Right atrium auricular region (tissue), 2 donors: ENCODE measurements at regions not wholly inside any gene's neighbourhood (a gene's known extent, or its start where the extent isn't known, plus 50 kb on each side); places are given as distances from the start of the nearest gene placed in this dataset.

ENCODE experiments used
- DNase-seq: peaks from one replicate; pipeline ENCODE4 v3.0.0-alpha.2; 2019; ENCODE audit warnings: low spot score
- H3K27ac ChIP-seq, 2 donors: fragments of 200-600 bp; sonication (generic); 1 replicate in 1 of 2; 2 replicates in 1 of 2; pipeline ENCODE4 v1.5.1; 2016 to 2019
- H3K27me3 ChIP-seq, 2 donors: fragments of 200-600 bp; sonication (generic); one replicate each; pipeline versions ENCODE4 v1.5.1 to v1.6.0; 2017 to 2019
- H3K36me3 ChIP-seq: fragments of 200-600 bp; sonication (generic); one replicate; pipeline ENCODE4 v1.5.1; 2016
- H3K4me1 ChIP-seq, 2 donors: fragments of 200-600 bp; sonication (generic); one replicate each; pipeline versions ENCODE4 v1.5.1 to v1.6.0; 2017 to 2019
- H3K4me3 ChIP-seq, 2 donors: fragments of 200-600 bp; sonication (generic); 1 replicate in 1 of 2; 2 replicates in 1 of 2; pipeline ENCODE4 v1.5.1; 2017 to 2019; ENCODE audit warnings: mild to moderate bottlenecking in 1 of 2, moderate library complexity in 1 of 2
- H3K9me3 ChIP-seq, 2 donors: fragments of 200-600 bp; sonication (generic); one replicate each; pipeline ENCODE4 v1.5.1; 2019
- TF ChIP-seq, protein P1 (sequence below), 2 donors: fragments of 200-600 bp; sonication (generic); IDR thresholded peaks; one replicate each; pipeline ENCODE4 v1.5.1; 2019; ENCODE audit warnings: antibody characterized with exemption in 2 of 2

DNA sequence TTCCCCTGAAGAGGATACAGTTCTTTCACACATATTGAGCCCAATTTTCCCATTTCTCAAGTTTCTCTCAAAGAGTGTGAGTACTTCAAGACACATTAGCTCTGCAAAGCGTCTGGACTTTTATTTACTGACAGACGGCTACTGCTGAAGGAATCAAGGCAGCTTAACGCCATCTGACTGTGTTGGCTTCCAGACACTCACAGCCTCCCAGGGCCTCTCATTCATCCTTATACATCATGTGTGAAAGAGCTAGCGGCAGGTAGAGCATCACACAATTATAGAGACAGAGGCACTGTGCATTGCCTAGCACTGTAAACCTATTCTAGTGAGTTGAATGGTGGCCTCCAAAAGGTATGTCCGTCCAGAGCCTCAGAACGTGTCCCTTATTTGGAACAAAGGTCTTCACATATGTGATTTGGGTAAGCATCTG lies 284.1 kb upstream of the STT3B start:
- DNase-seq, result no peak
- Histone ChIP-seq H3K4me1 (no peaks in the 10 kb centered on the region), H3K9me3 (no peaks in the 10 kb centered on the region), H3K4me3 (no peak overlapping the region), H3K27me3 (no peaks in the 10 kb centered on the region), H3K36me3 (no peaks in the 10 kb centered on the region), H3K27ac (no peak overlapping the region)
- TF ChIP-seq, protein P1, sequence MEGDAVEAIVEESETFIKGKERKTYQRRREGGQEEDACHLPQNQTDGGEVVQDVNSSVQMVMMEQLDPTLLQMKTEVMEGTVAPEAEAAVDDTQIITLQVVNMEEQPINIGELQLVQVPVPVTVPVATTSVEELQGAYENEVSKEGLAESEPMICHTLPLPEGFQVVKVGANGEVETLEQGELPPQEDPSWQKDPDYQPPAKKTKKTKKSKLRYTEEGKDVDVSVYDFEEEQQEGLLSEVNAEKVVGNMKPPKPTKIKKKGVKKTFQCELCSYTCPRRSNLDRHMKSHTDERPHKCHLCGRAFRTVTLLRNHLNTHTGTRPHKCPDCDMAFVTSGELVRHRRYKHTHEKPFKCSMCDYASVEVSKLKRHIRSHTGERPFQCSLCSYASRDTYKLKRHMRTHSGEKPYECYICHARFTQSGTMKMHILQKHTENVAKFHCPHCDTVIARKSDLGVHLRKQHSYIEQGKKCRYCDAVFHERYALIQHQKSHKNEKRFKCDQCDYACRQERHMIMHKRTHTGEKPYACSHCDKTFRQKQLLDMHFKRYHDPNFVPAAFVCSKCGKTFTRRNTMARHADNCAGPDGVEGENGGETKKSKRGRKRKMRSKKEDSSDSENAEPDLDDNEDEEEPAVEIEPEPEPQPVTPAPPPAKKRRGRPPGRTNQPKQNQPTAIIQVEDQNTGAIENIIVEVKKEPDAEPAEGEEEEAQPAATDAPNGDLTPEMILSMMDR (IDR thresholded peaks at IDR 0.05), result no peak

DNA sequence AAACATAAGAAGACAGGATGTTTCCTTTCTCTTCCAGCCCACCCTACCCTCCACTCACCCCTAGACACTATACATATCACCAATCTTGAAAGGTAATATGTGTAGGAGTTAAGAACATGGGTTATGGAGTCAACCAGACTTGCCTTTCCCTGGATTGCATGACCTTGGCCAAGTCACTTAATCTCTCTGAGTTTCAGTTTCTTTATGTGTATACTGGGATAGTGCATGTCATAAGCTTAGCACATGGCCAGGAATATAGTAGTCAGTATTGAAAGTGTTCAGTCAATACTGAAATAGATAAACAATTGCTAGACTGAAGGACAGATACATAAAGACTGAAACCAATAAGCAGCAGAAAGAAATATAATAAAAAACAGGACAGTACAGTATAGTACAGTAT lies 283.2 kb upstream of the STT3B start:
- no peaks in the 10 kb centered on the region for H3K27me3 ChIP-seq
- TF ChIP-seq, protein P1 (IDR thresholded peaks at IDR 0.05), result no peak
- H3K36me3 ChIP-seq, result no peaks in the 10 kb centered on the region
- no peaks in the 10 kb centered on the region for H3K4me1 ChIP-seq
- no peak overlapping the region for H3K4me3 ChIP-seq
- H3K9me3 ChIP-seq, result no peaks in the 10 kb centered on the region
- no peak for DNase-seq
- no peak overlapping the region for H3K27ac ChIP-seq

GRCh38 chr3:31250116-31250777 lies 282.5 kb upstream of the STT3B start:
- H3K4me1 ChIP-seq, result no peaks in the 10 kb centered on the region
- H3K27ac ChIP-seq, result no peak overlapping the region
- no peaks in the 10 kb centered on the region for H3K27me3 ChIP-seq
- H3K4me3 ChIP-seq, result no peak overlapping the region
- no peak for DNase-seq
- H3K36me3 ChIP-seq, result no peaks in the 10 kb centered on the region
- TF ChIP-seq, protein P1 (IDR thresholded peaks at IDR 0.05), result no peak
- H3K9me3 ChIP-seq, result no peaks in the 10 kb centered on the region

GRCh38 chr3:31251083-31251482 lies 281.6 kb upstream of the STT3B start:
- Histone ChIP-seq H3K36me3 (no peaks in the 10 kb centered on the region), H3K27me3 (no peaks in the 10 kb centered on the region), H3K9me3 (no peaks in the 10 kb centered on the region), H3K27ac (no peak overlapping the region), H3K4me1 (no peaks in the 10 kb centered on the region), H3K4me3 (no peak overlapping the region)
- TF ChIP-seq, protein P1 (IDR thresholded peaks at IDR 0.05), result no peak
- DNase-seq, result no peak

DNA sequence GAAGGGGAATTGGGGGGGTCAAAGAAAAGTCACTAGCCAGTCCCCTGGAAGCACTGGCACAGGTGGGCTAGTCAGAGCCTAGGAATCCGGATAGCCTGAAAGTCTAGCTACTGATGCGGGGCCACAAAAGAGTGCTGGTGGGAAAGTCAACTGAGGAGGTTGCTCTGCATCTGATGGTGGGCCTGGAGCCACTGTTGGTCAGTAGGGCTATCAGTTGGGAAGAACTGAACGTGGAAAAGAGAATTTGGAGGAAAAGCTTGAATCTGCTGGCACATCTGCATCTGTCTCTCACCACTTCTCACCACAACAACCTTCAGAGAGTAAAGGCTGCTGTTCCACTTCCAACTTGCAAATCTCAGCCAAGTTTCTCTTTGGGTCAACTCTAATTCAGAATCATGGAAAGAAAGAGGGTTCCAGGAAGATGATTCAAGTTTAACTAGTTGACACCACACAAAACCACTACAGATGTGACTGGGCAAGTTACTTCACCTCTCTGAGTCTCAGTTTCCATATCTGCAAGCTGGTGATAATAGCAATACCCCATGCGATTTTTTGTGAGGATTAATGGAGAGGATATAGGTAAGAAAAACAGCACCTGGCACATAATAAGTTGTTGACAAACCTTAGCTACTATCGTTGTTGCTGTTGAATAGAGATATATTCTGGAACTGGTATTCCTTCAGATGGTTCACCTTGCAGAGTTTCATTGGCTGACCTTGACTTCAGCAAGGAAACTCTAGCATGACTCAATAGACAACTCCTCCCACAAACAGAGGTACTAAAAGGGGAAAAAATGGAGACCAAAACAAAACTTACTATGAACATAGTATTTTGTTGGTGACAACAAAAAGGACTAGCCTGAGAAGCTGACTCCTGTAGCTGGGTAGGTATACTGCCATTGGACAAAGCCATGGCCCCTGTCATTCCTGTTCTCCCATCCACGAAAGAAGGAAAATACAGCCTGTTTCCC lies 280.2 kb upstream of the STT3B start:
- DNase-seq, result no peak
- no peaks in the 10 kb centered on the region for H3K4me1 ChIP-seq
- H3K27ac ChIP-seq, result no peak overlapping the region
- no peaks in the 10 kb centered on the region for H3K36me3 ChIP-seq
- TF ChIP-seq, protein P1 (IDR thresholded peaks at IDR 0.05), result no peak
- H3K4me3 ChIP-seq, result no peak overlapping the region
- H3K9me3 ChIP-seq, result no peaks in the 10 kb centered on the region
- H3K27me3 ChIP-seq, result no peaks in the 10 kb centered on the region
